HG03175 (cell line): ENCODE measurements at regions not wholly inside any gene's neighbourhood (a gene's known extent, or its start where the extent isn't known, plus 50 kb on each side); places are given as distances from the start of the nearest gene placed in this dataset.
A peak's percentile ranks its signal among the peaks of the same experiment; 100 is the strongest.

ENCODE experiments used
- ATAC-seq: cut with Tn5 transposase; IDR thresholded peaks from one replicate; pipeline ENCODE4 v1.9.1; 2021; ENCODE audit warnings: mild to moderate bottlenecking, moderate library complexity; ENCODE audit not compliant: unreplicated experiment

- no peak for ATAC-seq
Observed at GRCh38 chr18:24868760-24869237, 408.4 kb downstream of the HRH4 start.

- no peak for ATAC-seq
Observed at GRCh38 chr18:24869285-24869684, 408.8 kb downstream of the HRH4 start.

GRCh38 chr18:24875286-24875685 lies 414.8 kb downstream of the HRH4 start:
- no peak for ATAC-seq

GRCh38 chr18:24875777-24876176 lies 415.3 kb downstream of the HRH4 start:
- no peak for ATAC-seq

GRCh38 chr18:24876266-24876665 lies 415.8 kb downstream of the HRH4 start:
- no peak for ATAC-seq

- no peak for ATAC-seq
Observed at GRCh38 chr18:24877066-24877465, 416.6 kb downstream of the HRH4 start.

GRCh38 chr18:24877546-24877945 lies 417.1 kb downstream of the HRH4 start:
- ATAC-seq: no peak

- ATAC-seq: no peak
Observed at GRCh38 chr18:24878289-24878688, 417.9 kb downstream of the HRH4 start.

GRCh38 chr18:24885276-24885675 lies 424.8 kb downstream of the HRH4 start:
- no peak for ATAC-seq

GRCh38 chr18:24894880-24895279 lies 434.4 kb downstream of the HRH4 start:
- no peak for ATAC-seq

GRCh38 chr18:24897461-24897860 lies 437.0 kb downstream of the HRH4 start:
- ATAC-seq: no peak

- ATAC-seq: no peak
Observed at GRCh38 chr18:24910221-24910620, 441.7 kb downstream of the ZNF521 start.

GRCh38 chr18:24913507-24914170 lies 438.3 kb downstream of the ZNF521 start:
- no peak for ATAC-seq

- no peak for ATAC-seq
Observed at GRCh38 chr18:24914171-24914525, 437.8 kb downstream of the ZNF521 start.

GRCh38 chr18:24914685-24915084 lies 437.3 kb downstream of the ZNF521 start:
- no peak for ATAC-seq

GRCh38 chr18:24915547-24915946 lies 436.4 kb downstream of the ZNF521 start:
- ATAC-seq: no peak

GRCh38 chr18:24917767-24918166 lies 434.2 kb downstream of the ZNF521 start:
- no peak for ATAC-seq

GRCh38 chr18:24918257-24918656 lies 433.7 kb downstream of the ZNF521 start:
- ATAC-seq: no peak

GRCh38 chr18:24919181-24919797 lies 432.7 kb downstream of the ZNF521 start:
- ATAC-seq: no peak

- peak; percentile 49 for ATAC-seq
Observed at GRCh38 chr18:24922491-24922890, 429.5 kb downstream of the ZNF521 start.

- ATAC-seq: peak; percentile 92
Observed at GRCh38 chr18:24923138-24923537, 428.8 kb downstream of the ZNF521 start.

GRCh38 chr18:24924066-24924716 lies 427.8 kb downstream of the ZNF521 start:
- no peak for ATAC-seq
